ENCODE measurements at regions not wholly inside any gene's neighbourhood (a gene's known extent, or its start where the extent isn't known, plus 50 kb on each side); places are given as distances from the start of the nearest gene placed in this dataset.
"Not testable (repeated sequence)": the region's sequence is repeated elsewhere in the genome, so short reads cannot be mapped to it uniquely, and the experiment has no call there.

- no peak overlapping the region for H3K4me3 ChIP-seq (ENCODE audit: low read depth, low read length)
- TF ChIP-seq CTCF (IDR thresholded peaks at IDR 0.05; ENCODE audit: insufficient read depth, low read length), result no peak
- no peak for DNase-seq (ENCODE audit: low read depth)
Measured at GRCh38 chr5:148880197-148880596, 53.8 kb downstream of the ADRB2 start.

GRCh38 chr5:148880696-148881095 lies 54.3 kb downstream of the ADRB2 start:
- DNase-seq (ENCODE audit: low read depth), result no peak
- H3K4me3 ChIP-seq (ENCODE audit: low read depth, low read length), result no peak overlapping the region
- no peak for TF ChIP-seq CTCF (IDR thresholded peaks at IDR 0.05; ENCODE audit: insufficient read depth, low read length)

- no peak for DNase-seq (ENCODE audit: low read depth)
- no peak for TF ChIP-seq CTCF (IDR thresholded peaks at IDR 0.05; ENCODE audit: insufficient read depth, low read length)
- H3K4me3 ChIP-seq (ENCODE audit: low read depth, low read length), result no peak overlapping the region
Measured at GRCh38 chr5:148882332-148882731, 55.9 kb downstream of the ADRB2 start.

GRCh38 chr5:148884339-148885020 lies 58.1 kb downstream of the ADRB2 start:
- TF ChIP-seq CTCF (IDR thresholded peaks at IDR 0.05; ENCODE audit: insufficient read depth, low read length), result no peak
- H3K4me3 ChIP-seq (ENCODE audit: low read depth, low read length), result no peak overlapping the region
- no peak for DNase-seq (ENCODE audit: low read depth)

- DNase-seq (ENCODE audit: low read depth), result no peak
- TF ChIP-seq CTCF (IDR thresholded peaks at IDR 0.05; ENCODE audit: insufficient read depth, low read length), result no peak
- H3K4me3 ChIP-seq (ENCODE audit: low read depth, low read length), result no peak overlapping the region
Measured at GRCh38 chr5:148887123-148887881, 60.9 kb downstream of the ADRB2 start.

- not testable (repeated sequence) for DNase-seq (ENCODE audit: low read depth); H3K4me3 ChIP-seq (ENCODE audit: low read depth, low read length)
Measured at GRCh38 chr5:148889936-148890335, 63.5 kb downstream of the ADRB2 start.

- not testable (repeated sequence) for H3K4me3 ChIP-seq (ENCODE audit: low read depth, low read length); DNase-seq (ENCODE audit: low read depth)
Measured at GRCh38 chr5:148895441-148895840, 69.0 kb downstream of the ADRB2 start.

- TF ChIP-seq CTCF (IDR thresholded peaks at IDR 0.05; ENCODE audit: insufficient read depth, low read length), result no peak
- no peak overlapping the region for H3K4me3 ChIP-seq (ENCODE audit: low read depth, low read length)
- DNase-seq (ENCODE audit: low read depth), result no peak
Measured at GRCh38 chr5:148897842-148898241, 71.4 kb downstream of the ADRB2 start.

All from fibroblast of the aortic adventitia (primary cell).